GM12875 (cell line): ENCODE measurements at regions not wholly inside any gene's neighbourhood (a gene's known extent, or its start where the extent isn't known, plus 50 kb on each side); places are given as distances from the start of the nearest gene placed in this dataset.

Source experiments
- H3K4me3 ChIP-seq: one replicate; pipeline ENCODE4 v1.5.1; 2011; ENCODE audit warnings: low read depth, low read length, control low read depth
- CTCF ChIP-seq: IDR thresholded peaks from 2 replicates; pipeline ENCODE4 v1.5.1; 2011; ENCODE audit warnings: low read depth, mild to moderate bottlenecking, control low read depth, inconsistent platforms, low read length, moderate library complexity, borderline replicate concordance; ENCODE audit not compliant: insufficient read depth

- H3K4me3 ChIP-seq = no peak overlapping the region
- no peak for TF ChIP-seq CTCF
Measured at GRCh38 chr4:62923783-62924182, 1485.5 kb downstream of the TECRL start.

GRCh38 chr4:62917649-62918048, 1491.6 kb downstream of the TECRL start:
- TF ChIP-seq CTCF = no peak
- no peak overlapping the region for H3K4me3 ChIP-seq

- H3K4me3 ChIP-seq = no peak overlapping the region
- no peak for TF ChIP-seq CTCF
Measured at GRCh38 chr4:62914758-62915157, 1494.5 kb downstream of the TECRL start.

GRCh38 chr4:62913065-62913464, 1496.2 kb downstream of the TECRL start:
- H3K4me3 ChIP-seq = no peak overlapping the region
- TF ChIP-seq CTCF = no peak

GRCh38 chr4:62912531-62912930, 1496.7 kb downstream of the TECRL start:
- TF ChIP-seq CTCF = no peak
- no peak overlapping the region for H3K4me3 ChIP-seq

- H3K4me3 ChIP-seq = no peak overlapping the region
- no peak for TF ChIP-seq CTCF
Measured at GRCh38 chr4:62909238-62909637, 1500.0 kb downstream of the TECRL start.

- TF ChIP-seq CTCF = no peak
- H3K4me3 ChIP-seq = no peak overlapping the region
Measured at GRCh38 chr4:62901101-62901500, 1508.1 kb downstream of the TECRL start.
